GM12872 (cell line): ENCODE measurements at regions not wholly inside any gene's neighbourhood (a gene's known extent, or its start where the extent isn't known, plus 50 kb on each side); places are given as distances from the start of the nearest gene placed in this dataset.

Experiments
- CTCF ChIP-seq: IDR thresholded peaks from 3 replicates; pipeline ENCODE4 v1.5.1; 2011; ENCODE audit warnings: low read depth, mild to moderate bottlenecking, low read length, moderate library complexity; ENCODE audit not compliant: insufficient read depth

GRCh38 chr1:25129380-25129779, 102.9 kb downstream of the SYF2 start:
- no peak for TF ChIP-seq CTCF

GRCh38 chr1:25128121-25128621, 104.1 kb downstream of the SYF2 start:
- TF ChIP-seq CTCF: no peak

DNA sequence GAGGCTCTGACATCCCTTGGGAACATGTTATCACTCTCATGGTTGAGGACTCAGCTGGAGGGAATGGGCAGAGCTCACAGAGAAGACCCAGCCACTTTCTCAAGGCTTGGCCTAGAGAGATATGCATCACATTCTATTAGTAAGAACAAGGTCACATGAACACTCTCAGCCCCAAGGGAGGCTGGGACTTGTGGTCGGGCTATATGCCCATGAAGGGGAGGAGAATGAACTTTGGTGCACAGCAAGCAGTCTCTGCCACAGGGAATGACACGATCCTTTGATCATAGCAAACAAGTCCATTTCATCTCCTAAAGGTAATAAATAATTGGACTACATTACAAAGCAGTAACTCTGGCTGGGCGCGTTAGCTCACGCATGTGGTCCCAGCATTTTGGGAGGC, 105.7 kb downstream of the SYF2 start:
- TF ChIP-seq CTCF: no peak

DNA sequence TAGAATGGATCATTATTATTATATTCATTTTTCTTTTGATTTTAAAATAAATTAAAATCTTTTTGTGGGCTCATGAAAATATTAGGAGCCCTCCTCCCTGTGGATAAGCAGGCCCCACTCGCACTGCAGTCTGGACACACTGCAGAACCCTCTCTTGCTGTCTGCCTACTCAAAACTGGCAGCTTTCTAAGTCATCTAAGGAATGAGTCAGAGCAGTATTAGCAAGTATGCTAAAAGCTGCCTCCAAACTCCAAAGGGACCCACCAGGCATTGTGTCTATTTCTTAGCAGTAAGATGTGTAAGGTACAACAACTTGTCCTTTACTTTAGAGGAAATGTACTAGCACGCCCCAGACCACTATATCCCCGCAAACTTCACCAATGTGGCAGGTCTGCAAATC, 108.8 kb downstream of the SYF2 start:
- no peak for TF ChIP-seq CTCF

DNA sequence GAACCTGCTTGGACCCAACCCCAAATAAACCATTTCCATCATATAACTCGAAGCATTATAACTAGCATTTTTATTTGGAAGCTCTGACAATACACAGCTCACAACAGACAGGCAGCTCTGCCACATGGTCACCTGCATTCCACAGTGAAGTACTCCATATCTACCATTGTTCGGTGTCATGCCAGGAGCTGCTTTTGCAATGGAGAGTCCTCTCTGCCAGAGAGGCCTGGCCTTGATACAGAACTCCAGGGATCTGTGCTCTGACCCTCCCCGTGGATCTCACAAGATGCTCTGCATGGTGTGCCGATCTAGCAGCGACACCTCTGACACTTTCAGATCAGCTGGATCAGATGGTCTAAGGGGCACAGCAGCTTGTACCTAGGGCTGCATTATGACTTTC, 109.6 kb downstream of the SYF2 start:
- no peak for TF ChIP-seq CTCF

DNA sequence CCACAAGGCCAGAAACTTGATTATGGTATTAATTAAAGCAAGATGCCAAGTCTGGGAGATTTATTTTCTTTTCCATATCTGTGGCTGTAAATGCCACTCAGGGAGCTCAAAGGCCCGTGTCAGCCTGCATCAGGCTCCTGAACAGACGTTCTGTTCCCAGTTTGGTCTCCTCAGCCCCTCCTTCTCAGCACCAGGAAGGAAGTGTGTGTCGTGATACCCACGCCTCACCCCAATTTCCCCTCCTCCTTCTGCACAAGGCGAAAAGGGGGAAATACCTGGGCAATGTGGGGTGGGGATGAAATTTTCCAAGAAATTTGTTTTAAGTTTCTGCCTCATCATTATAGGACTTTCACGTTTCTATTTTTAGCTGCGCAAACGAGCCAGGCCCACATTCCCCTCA, 112.0 kb downstream of the SYF2 start:
- no peak for TF ChIP-seq CTCF

DNA sequence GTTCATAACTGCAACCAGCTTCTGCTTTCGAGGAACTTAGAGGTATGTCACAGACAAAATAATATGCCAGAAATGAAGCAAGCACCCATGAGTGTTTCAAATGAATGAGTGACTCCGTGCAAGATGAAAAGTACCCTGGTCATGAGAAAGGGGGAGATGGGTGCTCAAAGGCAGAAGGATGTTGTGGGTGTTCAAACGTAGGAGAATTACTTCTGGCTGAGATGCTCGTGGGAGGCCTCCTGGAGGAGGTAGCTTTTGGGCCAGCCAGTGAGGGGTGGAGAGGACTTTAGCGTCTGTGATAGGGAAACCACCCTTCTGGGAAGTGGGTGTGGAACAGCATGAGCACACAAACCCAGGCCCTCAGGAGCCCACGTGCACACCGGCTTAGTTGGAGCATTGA, 113.8 kb downstream of the SYF2 start:
- no peak for TF ChIP-seq CTCF

DNA sequence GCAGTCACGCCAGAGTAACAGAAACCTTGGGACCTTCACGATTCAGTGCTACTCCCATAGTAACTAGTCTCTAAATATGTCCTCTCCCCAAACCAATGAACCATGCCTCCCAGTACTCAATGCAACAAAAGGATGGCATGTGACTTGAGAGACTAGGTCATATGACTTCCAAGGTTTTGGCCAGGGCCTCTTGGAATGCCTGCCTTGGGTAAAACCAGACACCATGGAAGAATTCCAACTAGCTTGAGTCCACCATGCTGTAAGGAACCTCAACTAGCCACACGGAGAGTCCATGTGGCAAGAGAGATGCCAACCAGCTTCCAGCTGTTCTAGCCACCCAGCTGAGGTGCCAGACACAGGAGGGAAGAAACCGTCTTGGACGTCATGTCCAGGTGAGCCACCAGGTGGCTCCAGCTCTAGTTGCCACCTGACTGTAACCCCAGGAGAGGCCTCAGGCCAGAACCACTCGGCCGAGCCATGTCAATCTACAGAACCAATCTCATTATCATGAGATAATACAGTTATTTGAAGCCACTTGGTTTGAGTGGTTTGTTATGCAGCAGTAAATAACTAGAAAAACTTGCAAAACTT, 115.0 kb downstream of the SYF2 start:
- TF ChIP-seq CTCF: peak; percentile 66
